K562 (cell line): ENCODE measurements at regions not wholly inside any gene's neighbourhood (a gene's known extent, or its start where the extent isn't known, plus 50 kb on each side); places are given as distances from the start of the nearest gene placed in this dataset.

Source experiments
- ARID3B ChIP-seq: fragments of 250-450 bp; sonication (Bioruptor Pico); IDR thresholded peaks from 2 replicates; pipeline ENCODE4 v1.4.0; 2020; ENCODE audit warnings: borderline replicate concordance
- ATF7 ChIP-seq: fragments of 450-650 bp; IDR thresholded peaks from 2 replicates; pipeline ENCODE4 v1.7.1; 2014; ENCODE audit warnings: mild to moderate bottlenecking, moderate library complexity
- CEBPB ChIP-seq: fragments of 450-650 bp; IDR thresholded peaks from 2 replicates; pipeline ENCODE4 v1.6.1; 2016; ENCODE audit warnings: missing genetic modification characterization, missing compliant biosample characterization
- CREM ChIP-seq: IDR thresholded peaks from 2 replicates; pipeline ENCODE4 v1.6.1; 2014; ENCODE audit warnings: antibody characterized with exemption, low read depth
- CXXC5 ChIP-seq: fragments of 250-450 bp; sonication (Bioruptor Pico); IDR thresholded peaks from 2 replicates; pipeline ENCODE4 v1.8.0; 2022; ENCODE audit warnings: inconsistent platforms, mild to moderate bottlenecking, moderate library complexity
- FUS ChIP-seq: fragments of 200-400 bp; formaldehyde crosslinking; optimal IDR thresholded peaks from 2 replicates; pipeline ENCODE3; 2017; ENCODE audit warnings: low read depth, low read length
- GTF2E2 ChIP-seq: fragments of 200-800 bp; sonication (Bioruptor generic); IDR thresholded peaks from 2 replicates; pipeline ENCODE4 v1.6.1; 2016; ENCODE audit warnings: missing genetic modification characterization, missing compliant biosample characterization
- HDAC1 ChIP-seq, 2 experiments: fragments of 450-650 bp; IDR thresholded peaks; 2 replicates each; pipeline ENCODE4 v1.6.1; 2016 to 2017; ENCODE audit warnings: inconsistent platforms in 1 of 2, mild to moderate bottlenecking in 1 of 2, moderate library complexity in 1 of 2
- MEF2A ChIP-seq: IDR thresholded peaks from 2 replicates; pipeline ENCODE4 v1.6.1; 2011; ENCODE audit warnings: low read depth, mild to moderate bottlenecking, low read length, moderate library complexity; ENCODE audit not compliant: control insufficient read depth
- NFIC ChIP-seq: fragments of 450-650 bp; IDR thresholded peaks from 2 replicates; pipeline ENCODE4 v1.6.1; 2017; ENCODE audit warnings: mild to moderate bottlenecking, inconsistent platforms
- SMARCE1 ChIP-seq: fragments of 450-650 bp; IDR thresholded peaks from 2 replicates; pipeline ENCODE4 v1.7.1; 2016; ENCODE audit warnings: mild to moderate bottlenecking
- THAP7 ChIP-seq: fragments of 250-450 bp; sonication (Bioruptor Pico); IDR thresholded peaks from 2 replicates; pipeline ENCODE4 v1.5.0; 2021
- ZNF263 ChIP-seq: sonication (generic); formaldehyde crosslinking; IDR thresholded peaks from 2 replicates; pipeline ENCODE4 v1.8.0; 2022; ENCODE audit warnings: mild to moderate bottlenecking, missing genetic modification reagents, borderline replicate concordance
- ZNF592 ChIP-seq: fragments of 450-650 bp; IDR thresholded peaks from 2 replicates; pipeline ENCODE4 v1.6.1; 2017; ENCODE audit warnings: antibody characterized with exemption, mild to moderate bottlenecking
- TF ChIP-seq, protein P1 (sequence below): fragments of 450-650 bp; IDR thresholded peaks from 2 replicates; pipeline ENCODE4 v1.7.0; 2016; ENCODE audit warnings: borderline replicate concordance
- TF ChIP-seq, protein P2 (sequence below): fragments of 200-800 bp; sonication (Bioruptor generic); IDR thresholded peaks from 2 replicates; pipeline ENCODE4 v1.6.1; 2017; ENCODE audit warnings: missing genetic modification characterization, missing compliant biosample characterization
- TF ChIP-seq, protein P3 (sequence below): fragments of 450-650 bp; IDR thresholded peaks from 2 replicates; pipeline ENCODE4 v1.6.1; 2016; ENCODE audit warnings: low read depth, mild to moderate bottlenecking, moderate library complexity

DNA sequence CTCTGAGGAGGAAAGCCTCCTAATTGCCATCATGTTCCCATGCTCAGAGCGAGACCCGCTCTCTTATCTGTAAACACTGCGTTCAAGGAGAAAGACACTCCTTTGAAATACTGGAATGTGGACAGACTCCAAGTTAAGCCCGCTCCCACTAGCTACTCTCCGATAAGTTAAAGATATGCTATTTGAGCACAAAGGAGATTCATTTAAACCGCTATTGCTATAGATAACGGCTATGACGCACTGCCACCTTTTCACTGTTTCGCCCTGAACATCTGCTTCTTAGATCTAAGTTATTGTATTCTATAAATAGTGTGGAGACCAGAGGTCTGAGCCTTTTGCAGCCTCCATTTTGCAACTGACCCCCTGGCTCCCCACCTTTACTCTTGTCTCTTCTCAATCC is 82.3 kb downstream of the GPX5 start (continued):
- TF ChIP-seq SMARCE1 (peak; percentile 41; the same call in 1 of the 2 replicates), HDAC1 (IDR thresholded peaks at IDR 0.05) (0 out of 4 replicates have a peak, but pooled peaks of 1 of the 2 experiments have one; percentile 11), ARID3B (CRISPR knock-in tag) (no peak), CREM (peak; percentile 68; the same call in 1 of the 2 replicates), CXXC5 (CRISPR knock-in tag) (0 out of 2 replicates have a peak, but pooled peaks have one; percentile 27), FUS (no peak), ZNF263 (CRISPR knock-in tag) (0 out of 2 replicates have a peak, but pooled peaks have one; percentile 29), NFIC (peak; percentile 42; the same call in 1 of the 2 replicates), GTF2E2 (tag) (peak; percentile 44; the same call in 1 of the 2 replicates), ZNF592 (0 out of 2 replicates have a peak, but pooled peaks have one; percentile 45), THAP7 (CRISPR knock-in tag) (no peak), MEF2A (peak; percentile 51; the same call in 1 of the 2 replicates), CEBPB (tag) (no peak), ATF7 (0 out of 2 replicates have a peak, but pooled peaks have one; percentile 14)
- TF ChIP-seq, protein P1, sequence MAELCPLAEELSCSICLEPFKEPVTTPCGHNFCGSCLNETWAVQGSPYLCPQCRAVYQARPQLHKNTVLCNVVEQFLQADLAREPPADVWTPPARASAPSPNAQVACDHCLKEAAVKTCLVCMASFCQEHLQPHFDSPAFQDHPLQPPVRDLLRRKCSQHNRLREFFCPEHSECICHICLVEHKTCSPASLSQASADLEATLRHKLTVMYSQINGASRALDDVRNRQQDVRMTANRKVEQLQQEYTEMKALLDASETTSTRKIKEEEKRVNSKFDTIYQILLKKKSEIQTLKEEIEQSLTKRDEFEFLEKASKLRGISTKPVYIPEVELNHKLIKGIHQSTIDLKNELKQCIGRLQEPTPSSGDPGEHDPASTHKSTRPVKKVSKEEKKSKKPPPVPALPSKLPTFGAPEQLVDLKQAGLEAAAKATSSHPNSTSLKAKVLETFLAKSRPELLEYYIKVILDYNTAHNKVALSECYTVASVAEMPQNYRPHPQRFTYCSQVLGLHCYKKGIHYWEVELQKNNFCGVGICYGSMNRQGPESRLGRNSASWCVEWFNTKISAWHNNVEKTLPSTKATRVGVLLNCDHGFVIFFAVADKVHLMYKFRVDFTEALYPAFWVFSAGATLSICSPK: no peak
- TF ChIP-seq, protein P2, sequence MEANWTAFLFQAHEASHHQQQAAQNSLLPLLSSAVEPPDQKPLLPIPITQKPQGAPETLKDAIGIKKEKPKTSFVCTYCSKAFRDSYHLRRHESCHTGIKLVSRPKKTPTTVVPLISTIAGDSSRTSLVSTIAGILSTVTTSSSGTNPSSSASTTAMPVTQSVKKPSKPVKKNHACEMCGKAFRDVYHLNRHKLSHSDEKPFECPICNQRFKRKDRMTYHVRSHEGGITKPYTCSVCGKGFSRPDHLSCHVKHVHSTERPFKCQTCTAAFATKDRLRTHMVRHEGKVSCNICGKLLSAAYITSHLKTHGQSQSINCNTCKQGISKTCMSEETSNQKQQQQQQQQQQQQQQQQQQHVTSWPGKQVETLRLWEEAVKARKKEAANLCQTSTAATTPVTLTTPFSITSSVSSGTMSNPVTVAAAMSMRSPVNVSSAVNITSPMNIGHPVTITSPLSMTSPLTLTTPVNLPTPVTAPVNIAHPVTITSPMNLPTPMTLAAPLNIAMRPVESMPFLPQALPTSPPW (CRISPR knock-in tag): 0 out of 2 replicates have a peak, but pooled peaks have one; percentile 23
- TF ChIP-seq, protein P3, sequence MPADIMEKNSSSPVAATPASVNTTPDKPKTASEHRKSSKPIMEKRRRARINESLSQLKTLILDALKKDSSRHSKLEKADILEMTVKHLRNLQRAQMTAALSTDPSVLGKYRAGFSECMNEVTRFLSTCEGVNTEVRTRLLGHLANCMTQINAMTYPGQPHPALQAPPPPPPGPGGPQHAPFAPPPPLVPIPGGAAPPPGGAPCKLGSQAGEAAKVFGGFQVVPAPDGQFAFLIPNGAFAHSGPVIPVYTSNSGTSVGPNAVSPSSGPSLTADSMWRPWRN: 0 out of 2 replicates have a peak, but pooled peaks have one; percentile 46
